GM12878 (cell line): ENCODE measurements at regions not wholly inside any gene's neighbourhood (a gene's known extent, or its start where the extent isn't known, plus 50 kb on each side); places are given as distances from the start of the nearest gene placed in this dataset.

Source experiments
- ATAC-seq: fragments of 200-7000 bp; cut with Tn5 transposase; 3 replicates; pipeline ENCODE4 v1.9.1; 2020; ENCODE audit warnings: mild to moderate bottlenecking, moderate library complexity
- BruUV-seq: library from RNA; stranded (reverse); fragments of 400-500 nt; replicated peaks from 2 replicates; lab custom pipeline; 2021; lab: Mats Ljungman, UMichigan
- CTCF ChIA-PET: fragments of 300-600 bp; sonication (Branson Sonifier 250); formaldehyde crosslinking; extraction: SDS; loops from one replicate; lab custom pipeline; 2021; ENCODE audit warnings: inconsistent platforms; lab: Yijun Ruan, JAX
- POLR2A ChIA-PET: fragments of 350-600 bp; formaldehyde crosslinking; extraction: SDS; loops from one replicate; lab custom pipeline; 2021; ENCODE audit warnings: inconsistent platforms; lab: Charles Lee
- RAD21 ChIA-PET: fragments of 300-600 bp; sonication (Branson Sonifier 250); formaldehyde crosslinking; loops from one replicate; lab custom pipeline; 2023; ENCODE audit warnings: antibody characterized with exemption; ENCODE audit not compliant: unreplicated experiment; lab: Charles Lee
- SMC1A ChIA-PET: fragments of 300-600 bp; sonication (Branson Sonifier 250); formaldehyde crosslinking; loops from one replicate; lab custom pipeline; 2023; ENCODE audit not compliant: unreplicated experiment, uncharacterized antibody; lab: Charles Lee
- DNase-seq: peaks from one replicate; pipeline ENCODE4 v3.0.0-alpha.2; 2011; ENCODE audit warnings: low read depth, low spot score
- FAIRE-seq: peaks from 3 replicates; lab custom pipeline; 2011; peaks lifted over from hg19 to GRCh38; lab: Jason Lieb, UNC
- H2AFZ ChIP-seq: 2 replicates; pipeline ENCODE4 v1.6.0; 2011; ENCODE audit warnings: low read depth, low read length, control low read depth; ENCODE audit not compliant: control insufficient read depth
- H3K27ac ChIP-seq: 2 replicates; pipeline ENCODE4 v1.5.1; 2011; ENCODE audit warnings: control low read depth; ENCODE audit not compliant: control insufficient read depth, insufficient read depth
- H3K27me3 ChIP-seq, 2 experiments: replicated peaks in 1 of 2; 2 replicates each; pipeline versions ENCODE4 v1.6.0 to v1.6.1; 2011; ENCODE audit warnings: low read length in 1 of 2; ENCODE audit not compliant: control insufficient read depth in 2 of 2, insufficient read depth in 2 of 2
- H3K36me3 ChIP-seq, 2 experiments: 2 replicates each; pipeline ENCODE4 v1.5.1; 2011; ENCODE audit warnings: low read length in 1 of 2; ENCODE audit not compliant: control insufficient read depth in 2 of 2, insufficient read depth in 2 of 2
- H3K4me1 ChIP-seq: 2 replicates; pipeline ENCODE4 v1.6.1; 2011; ENCODE audit warnings: mild to moderate bottlenecking, low read length, moderate library complexity, mixed read lengths; ENCODE audit not compliant: control insufficient read depth, insufficient read depth
- H3K4me2 ChIP-seq: 2 replicates; pipeline ENCODE4 v1.6.0; 2011; ENCODE audit warnings: control low read depth; ENCODE audit not compliant: control insufficient read depth, insufficient read depth
- H3K4me3 ChIP-seq: fragments of 200-600 bp; sonication (generic); 2 replicates; pipeline ENCODE4 v1.5.1; 2016
- H3K79me2 ChIP-seq: 2 replicates; pipeline ENCODE4 v1.6.0; 2011; ENCODE audit warnings: low read length; ENCODE audit not compliant: control insufficient read depth, insufficient read depth
- H3K9ac ChIP-seq: 2 replicates; pipeline ENCODE4 v1.8.0; 2011; ENCODE audit warnings: low read length, control low read depth, mixed read lengths; ENCODE audit not compliant: control insufficient read depth, insufficient read depth
- H3K9me3 ChIP-seq: replicated peaks from 3 replicates; pipeline ENCODE4 v1.5.1; 2011; ENCODE audit warnings: mild to moderate bottlenecking, low read length; ENCODE audit not compliant: control insufficient read depth, insufficient read depth
- H4K20me1 ChIP-seq: 2 replicates; pipeline ENCODE4 v1.6.0; 2011; ENCODE audit not compliant: control insufficient read depth, insufficient read depth
- ASH2L ChIP-seq: fragments of 300-600, 200-600 bp; sonication (generic); IDR thresholded peaks from 2 replicates; pipeline ENCODE4 v1.6.1; 2017; ENCODE audit warnings: low read depth, mild to moderate bottlenecking, borderline replicate concordance
- BRCA1 ChIP-seq: IDR thresholded peaks from 2 replicates; pipeline ENCODE4 v1.6.1; 2011; ENCODE audit warnings: low read depth, low read length, improper control_type of control experiment
- ESRRA ChIP-seq: IDR thresholded peaks from 2 replicates; pipeline ENCODE4 v1.6.1; 2012; ENCODE audit warnings: mild to moderate bottlenecking, low read length, improper control_type of control experiment
- EZH2 ChIP-seq: IDR thresholded peaks from 2 replicates; pipeline ENCODE4 v1.6.1; 2012; ENCODE audit warnings: low read depth, mild to moderate bottlenecking, control low read depth, inconsistent platforms, low read length, borderline replicate concordance; ENCODE audit not compliant: control insufficient read depth
- FOS ChIP-seq: IDR thresholded peaks from 3 replicates; pipeline ENCODE4 v1.6.1; 2011; ENCODE audit warnings: borderline replicate concordance; ENCODE audit not compliant: insufficient read length; ENCODE audit errors: extremely low read depth
- LARP7 ChIP-seq: fragments of 450-650 bp; IDR thresholded peaks from 2 replicates; pipeline ENCODE4 v1.6.1; 2017; ENCODE audit warnings: mild to moderate bottlenecking
- MAX ChIP-seq: IDR thresholded peaks from 2 replicates; pipeline ENCODE4 v1.6.1; 2012; ENCODE audit warnings: low read depth, low read length, improper control_type of control experiment
- MTA3 ChIP-seq: IDR thresholded peaks from 2 replicates; pipeline ENCODE4 v1.6.1; 2012; ENCODE audit warnings: low read length, inconsistent platforms, borderline replicate concordance
- POLR2AphosphoS2 ChIP-seq: IDR thresholded peaks from 2 replicates; pipeline ENCODE4 v1.6.1; 2011; ENCODE audit warnings: low read depth, mild to moderate bottlenecking, low read length, improper control_type of control experiment, moderate library complexity
- POU2F2 ChIP-seq: IDR thresholded peaks from 3 replicates; pipeline ENCODE4 v1.6.1; 2011; ENCODE audit warnings: low read depth, mild to moderate bottlenecking, low read length, borderline replicate concordance
- RAD21 ChIP-seq: IDR thresholded peaks from 2 replicates; pipeline ENCODE4 v1.6.1; 2011; ENCODE audit warnings: mild to moderate bottlenecking, low read depth, low read length, moderate library complexity; ENCODE audit not compliant: insufficient read depth
- SIX5 ChIP-seq: IDR thresholded peaks from 2 replicates; pipeline ENCODE4 v1.6.1; 2011; ENCODE audit warnings: mild to moderate bottlenecking, low read depth, low read length, moderate library complexity; ENCODE audit not compliant: severe bottlenecking
- SUZ12 ChIP-seq: fragments of 200-600 bp; sonication (generic); IDR thresholded peaks from one replicate; pipeline ENCODE4 v1.6.1; 2018; ENCODE audit warnings: antibody characterized with exemption, mild to moderate bottlenecking; ENCODE audit not compliant: unreplicated experiment
- TARDBP ChIP-seq: IDR thresholded peaks from 2 replicates; pipeline ENCODE4 v1.6.1; 2016; ENCODE audit warnings: borderline replicate concordance
- WRNIP1 ChIP-seq: IDR thresholded peaks from 2 replicates; pipeline ENCODE4 v1.6.1; 2011; ENCODE audit warnings: low read depth, low read length, improper control_type of control experiment, borderline replicate concordance
- ZNF592 ChIP-seq: fragments of 450-650 bp; IDR thresholded peaks from 2 replicates; pipeline ENCODE4 v1.6.1; 2017; ENCODE audit warnings: mild to moderate bottlenecking, moderate library complexity
- WGBS: methylation state at CpG from one replicate; pipeline ENCODE4 v1.1.6; 2016; ENCODE audit warnings: low lambda C conversion rate; ENCODE audit not compliant: insufficient replicate concordance, insufficient coverage; ENCODE audit errors: missing lambda C conversion rate; 5-methylcytosine and 5-hydroxymethylcytosine counted together
- in situ Hi-C: fragments of 300-500 bp; cut with MboI; formaldehyde crosslinking; loops from 9 replicates; pipeline ENCODE4 v1.14.3; 2018; ENCODE audit warnings: mixed read lengths
- intact Hi-C: fragments of 100-400 bp; cut with micrococcal nuclease; formaldehyde crosslinking; loops from one replicate; pipeline ENCODE4 v1.14.2; 2022; ENCODE audit not compliant: unreplicated experiment
- TF ChIP-seq, protein P1 (sequence below): fragments of 450-650 bp; IDR thresholded peaks from 2 replicates; pipeline ENCODE4 v1.6.1; 2016; ENCODE audit warnings: mild to moderate bottlenecking
- TF ChIP-seq, protein P2 (sequence below): fragments of 450-650 bp; IDR thresholded peaks from 2 replicates; pipeline ENCODE4 v1.6.1; 2017; ENCODE audit warnings: low read depth, mild to moderate bottlenecking, moderate library complexity

DNA sequence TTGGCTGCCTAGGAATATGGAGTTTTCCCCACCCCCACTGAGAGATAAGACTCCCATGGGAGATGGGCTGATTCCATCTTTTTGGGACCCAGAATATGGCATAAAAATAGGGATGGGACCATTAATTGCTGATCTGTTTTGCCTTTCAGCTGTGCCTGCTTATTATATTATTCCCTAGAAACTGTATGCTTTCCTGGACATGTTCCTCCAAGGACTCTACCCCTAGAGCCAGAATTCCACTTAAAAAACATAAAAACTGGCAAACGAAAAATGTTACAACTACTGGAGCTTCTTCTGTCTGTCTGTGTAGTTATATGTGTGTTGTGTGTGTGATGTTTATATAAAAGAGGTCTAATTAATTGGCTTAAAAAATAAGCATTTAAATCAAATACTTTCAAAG is 159.9 kb upstream of the PRR20A start (continued):
- TF ChIP-seq ZNF592 (no peak), POU2F2 (no peak), LARP7 (no peak), RAD21 (no peak)
- TF ChIP-seq, all 136 proteins: peak for 0

DNA sequence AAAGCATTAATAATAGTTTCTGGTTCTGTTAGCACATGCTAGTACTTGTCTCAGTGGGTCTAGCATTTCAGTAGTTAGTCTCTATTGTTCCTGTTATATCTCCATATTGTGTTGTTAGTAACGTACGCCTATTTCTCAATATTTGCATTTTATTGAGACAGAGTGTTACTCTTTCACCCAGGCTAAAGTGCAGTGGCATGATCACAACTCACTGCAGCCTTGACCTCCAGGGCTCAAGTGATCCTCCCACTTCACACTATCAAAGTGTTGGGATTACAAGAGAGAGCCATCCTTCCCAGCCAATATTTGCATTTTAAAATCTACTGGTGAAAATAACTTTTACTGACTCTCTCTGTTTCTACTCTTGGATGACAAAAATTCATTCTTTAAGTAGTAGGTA is 154.6 kb upstream of the PRR20A start:
- Histone ChIP-seq H3K4me1 (no peaks in the 10 kb centered on the region), H3K9me3 (no peaks in the 10 kb centered on the region), H3K9ac (no peak overlapping the region), H3K79me2 (no peaks in the 10 kb centered on the region), H2AFZ (no peak overlapping the region), H3K4me3 (no peak overlapping the region), H3K27me3 (no peaks in the 10 kb centered on the region), H3K36me3 (no peaks in the 10 kb centered on the region), H3K27ac (no peak overlapping the region), H4K20me1 (no peaks in the 10 kb centered on the region), H3K4me2 (no peak overlapping the region)
- DNase-seq (no peak), ATAC-seq (no peak), FAIRE-seq (no peak)
- SMC1A ChIA-PET: no interaction called here
- POLR2A ChIA-PET: no interaction called here
- no TSS peak for BruUV-seq
- intact Hi-C loops: no loop called here
- in situ Hi-C loops: no loop called here
- RAD21 ChIA-PET: no interaction called here
- 45% methylated on average over 2 of the region's 2 CpGs for WGBS
- CTCF ChIA-PET: no interaction called here
- TF ChIP-seq MAX (no peak), SUZ12 (no peak), SIX5 (no peak), FOS (no peak), ASH2L (no peak), BRCA1 (no peak), POLR2AphosphoS2 (no peak), MTA3 (no peak), WRNIP1 (no peak), TARDBP (no peak), EZH2 (no peak), ESRRA (no peak)
- TF ChIP-seq, protein P1, sequence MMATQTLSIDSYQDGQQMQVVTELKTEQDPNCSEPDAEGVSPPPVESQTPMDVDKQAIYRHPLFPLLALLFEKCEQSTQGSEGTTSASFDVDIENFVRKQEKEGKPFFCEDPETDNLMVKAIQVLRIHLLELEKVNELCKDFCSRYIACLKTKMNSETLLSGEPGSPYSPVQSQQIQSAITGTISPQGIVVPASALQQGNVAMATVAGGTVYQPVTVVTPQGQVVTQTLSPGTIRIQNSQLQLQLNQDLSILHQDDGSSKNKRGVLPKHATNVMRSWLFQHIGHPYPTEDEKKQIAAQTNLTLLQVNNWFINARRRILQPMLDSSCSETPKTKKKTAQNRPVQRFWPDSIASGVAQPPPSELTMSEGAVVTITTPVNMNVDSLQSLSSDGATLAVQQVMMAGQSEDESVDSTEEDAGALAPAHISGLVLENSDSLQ: no peak
- TF ChIP-seq, protein P2, sequence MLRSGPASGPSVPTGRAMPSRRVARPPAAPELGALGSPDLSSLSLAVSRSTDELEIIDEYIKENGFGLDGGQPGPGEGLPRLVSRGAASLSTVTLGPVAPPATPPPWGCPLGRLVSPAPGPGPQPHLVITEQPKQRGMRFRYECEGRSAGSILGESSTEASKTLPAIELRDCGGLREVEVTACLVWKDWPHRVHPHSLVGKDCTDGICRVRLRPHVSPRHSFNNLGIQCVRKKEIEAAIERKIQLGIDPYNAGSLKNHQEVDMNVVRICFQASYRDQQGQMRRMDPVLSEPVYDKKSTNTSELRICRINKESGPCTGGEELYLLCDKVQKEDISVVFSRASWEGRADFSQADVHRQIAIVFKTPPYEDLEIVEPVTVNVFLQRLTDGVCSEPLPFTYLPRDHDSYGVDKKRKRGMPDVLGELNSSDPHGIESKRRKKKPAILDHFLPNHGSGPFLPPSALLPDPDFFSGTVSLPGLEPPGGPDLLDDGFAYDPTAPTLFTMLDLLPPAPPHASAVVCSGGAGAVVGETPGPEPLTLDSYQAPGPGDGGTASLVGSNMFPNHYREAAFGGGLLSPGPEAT: no peak
